B cell (primary cell): ENCODE measurements at regions not wholly inside any gene's neighbourhood (a gene's known extent, or its start where the extent isn't known, plus 50 kb on each side); places are given as distances from the start of the nearest gene placed in this dataset.

ENCODE experiments used
- ATAC-seq: fragments of 200-7000 bp; cut with Tn5 transposase; one replicate; pipeline ENCODE4 v1.10.0; 2021; ENCODE audit warnings: low read depth, mild to moderate bottlenecking, moderate number of reproducible peaks, moderate library complexity
- CTCF ChIA-PET: fragments of 350-600 bp; sonication (Branson Sonifier 250); formaldehyde crosslinking; loops from one replicate; lab custom pipeline; 2021; ENCODE audit warnings: antibody characterized with exemption, inconsistent platforms; lab: Charles Lee
- POLR2A ChIA-PET: fragments of 350-600 bp; sonication (Branson Sonifier 250); formaldehyde crosslinking; loops from one replicate; lab custom pipeline; 2021; ENCODE audit warnings: antibody characterized with exemption; lab: Charles Lee
- DNase-seq: peaks from one replicate; pipeline ENCODE4 v3.0.0; 2013
- H2AFZ ChIP-seq: 2 replicates; pipeline ENCODE4 v1.6.1; 2012; ENCODE audit warnings: mild to moderate bottlenecking, low read depth, low read length; ENCODE audit not compliant: insufficient read depth, poor library complexity, severe bottlenecking
- H3K27ac ChIP-seq, 2 donors: 1 replicate in 1 of 2; 2 replicates in 1 of 2; pipeline ENCODE4 v1.5.1; 2012 to 2013; ENCODE audit warnings: low read length in 2 of 2, mild to moderate bottlenecking in 2 of 2, moderate library complexity in 1 of 2
- H3K27me3 ChIP-seq, 4 experiments: fragments of 200-600 bp in 1 of 4; sonication (generic) in 1 of 4; replicated peaks in 1 of 4; 1 replicate in 2 of 4; 2 replicates in 2 of 4; pipeline versions ENCODE4 v1.6.1 to v1.7.0; 2013 to 2016; ENCODE audit warnings: low read length in 3 of 4, mild to moderate bottlenecking in 2 of 4, mixed read lengths in 1 of 4, moderate library complexity in 1 of 4; ENCODE audit not compliant: insufficient read depth in 4 of 4, control insufficient read depth in 3 of 4; ENCODE audit errors: control extremely low read depth in 1 of 4
- H3K36me3 ChIP-seq, 2 experiments: replicated peaks in 1 of 2; 1 replicate in 1 of 2; 2 replicates in 1 of 2; pipeline versions ENCODE4 v1.6.1 to v1.7.1; 2013; ENCODE audit warnings: low read length in 1 of 2; ENCODE audit not compliant: insufficient read depth in 2 of 2, control insufficient read depth in 1 of 2; ENCODE audit errors: control extremely low read depth in 1 of 2, extremely low read depth in 1 of 2
- H3K4me1 ChIP-seq, 2 donors: fragments of 200-600 bp in 1 of 2; sonication (generic) in 1 of 2; 1 replicate in 1 of 2; 2 replicates in 1 of 2; pipeline versions ENCODE4 v1.5.1 to v1.6.1; 2013 to 2017; ENCODE audit warnings: low read length in 2 of 2; ENCODE audit not compliant: control insufficient read depth in 2 of 2, insufficient read depth in 2 of 2
- H3K4me2 ChIP-seq: replicated peaks from 2 replicates; pipeline ENCODE3; 2012; ENCODE audit warnings: mild to moderate bottlenecking, low read depth, low read length; ENCODE audit not compliant: poor library complexity, severe bottlenecking
- H3K4me3 ChIP-seq, 5 experiments: fragments of 200-600 bp in 1 of 5; sonication (generic) in 1 of 5; 1 replicate in 3 of 5; 2 replicates in 2 of 5; pipeline versions ENCODE4 v1.5.1 to v1.7.0; 2011 to 2016; ENCODE audit warnings: low read length in 4 of 5, mild to moderate bottlenecking in 4 of 5, low read depth in 2 of 5, control low read depth in 1 of 5, moderate library complexity in 1 of 5; ENCODE audit not compliant: insufficient read depth in 1 of 5; ENCODE audit errors: control extremely low read depth in 1 of 5, extremely low read depth in 1 of 5
- H3K79me2 ChIP-seq: fragments of 200-600 bp; sonication (generic); one replicate; pipeline ENCODE4 v1.6.0; 2016; ENCODE audit warnings: low read length; ENCODE audit not compliant: control insufficient read depth, insufficient read depth
- H3K9ac ChIP-seq: fragments of 200-600 bp; sonication (generic); 2 replicates; pipeline ENCODE4 v1.6.1; 2017; ENCODE audit warnings: mild to moderate bottlenecking, low read length, moderate library complexity
- H3K9me3 ChIP-seq, 3 donors: one replicate each; pipeline versions ENCODE4 v1.6.1 to v1.7.1; 2013; ENCODE audit warnings: low read length in 2 of 3; ENCODE audit not compliant: control insufficient read depth in 2 of 3, insufficient read depth in 1 of 3; ENCODE audit errors: control extremely low read depth in 1 of 3
- H4K20me1 ChIP-seq: 2 replicates; pipeline ENCODE4 v1.6.0; 2012; ENCODE audit warnings: mild to moderate bottlenecking, low read length; ENCODE audit not compliant: insufficient read depth, control insufficient read depth, poor library complexity, severe bottlenecking
- H3K27ac Mint-ChIP-seq: one replicate; pipeline ENCODE4 v1.8.0; 2021; ENCODE audit warnings: mixed read lengths
- H3K27me3 Mint-ChIP-seq: one replicate; pipeline ENCODE4 v1.8.0; 2021; ENCODE audit warnings: mixed read lengths
- H3K4me1 Mint-ChIP-seq: one replicate; pipeline ENCODE4 v1.8.0; 2021; ENCODE audit warnings: mixed read lengths
- H3K4me3 Mint-ChIP-seq: one replicate; pipeline ENCODE4 v1.8.0; 2021; ENCODE audit warnings: mixed read lengths
- H3K9me3 Mint-ChIP-seq: one replicate; pipeline ENCODE4 v1.8.0; 2022; ENCODE audit warnings: mixed read lengths; ENCODE audit not compliant: insufficient read depth
- EZH2 ChIP-seq: IDR thresholded peaks from 2 replicates; pipeline ENCODE4 v1.6.1; 2012; ENCODE audit warnings: borderline replicate concordance, low read depth, mild to moderate bottlenecking, moderate library complexity, low read length; ENCODE audit not compliant: insufficient read depth, poor library complexity, severe bottlenecking
- WGBS: methylation state at CpG from one replicate; pipeline ENCODE4 v1.1.5; 2013; ENCODE audit warnings: missing lambda C conversion rate; ENCODE audit not compliant: insufficient coverage; 5-methylcytosine and 5-hydroxymethylcytosine counted together
- intact Hi-C: fragments of 100-400 bp; cut with micrococcal nuclease; formaldehyde crosslinking; loops from one replicate; pipeline ENCODE4 v1.10.0; 2022
- TF ChIP-seq, protein P1 (sequence below): fragments of 200-600 bp; IDR thresholded peaks from one replicate; pipeline ENCODE4 v1.8.0; 2022; ENCODE audit warnings: antibody characterized with exemption, mild to moderate bottlenecking

DNA sequence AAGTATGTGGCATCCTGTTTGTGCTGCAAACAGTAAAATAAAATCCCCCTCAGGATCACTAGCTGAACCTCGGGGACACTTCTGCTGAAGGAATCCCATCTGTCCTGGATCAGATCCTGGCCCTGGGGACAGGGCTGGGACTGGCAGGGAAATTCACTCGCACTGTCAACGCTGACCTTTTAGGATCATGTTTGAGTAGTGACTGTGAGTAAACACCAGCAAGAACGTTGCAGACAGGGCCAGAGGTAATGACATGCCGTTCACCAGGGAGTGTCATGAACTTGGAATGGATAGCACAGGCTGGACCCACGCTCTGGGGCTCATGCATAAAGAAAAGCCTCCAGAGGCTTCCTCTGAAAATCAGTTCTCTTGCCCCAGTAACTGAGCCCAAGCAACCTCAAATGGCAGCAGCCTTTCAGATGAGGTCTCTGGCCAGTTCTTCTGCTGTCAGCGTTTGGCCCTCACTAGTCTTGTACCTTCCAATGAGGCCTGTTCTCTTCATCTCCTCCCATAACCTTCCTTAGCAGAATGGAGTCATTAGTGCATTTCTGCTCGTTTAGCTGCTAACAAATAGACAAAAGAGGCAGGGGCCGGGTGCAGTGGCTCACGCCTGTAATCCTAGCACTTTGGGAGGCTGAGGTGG is 51.0 kb upstream of the BARX2 start:
- DNase-seq (no peak), ATAC-seq (no peak)
- ChIA-PET CTCF (no interaction called here), POLR2A (no interaction called here)
- Histone ChIP-seq H3K79me2 (no peaks in the 10 kb centered on the region), H4K20me1 (no peaks in the 10 kb centered on the region), H3K4me2 (no peak overlapping the region), H3K36me3 (no peaks in the 10 kb centered on the region), H3K9me3 (no peaks in the 10 kb centered on the region), H3K27ac (no peak overlapping the region), H3K27me3 (no peaks in the 10 kb centered on the region), H2AFZ (no peak overlapping the region), H3K9ac (no peak overlapping the region), H3K4me3 (no peak overlapping the region), H3K4me1 (no peaks in the 10 kb centered on the region)
- H3K4me3 Mint-ChIP-seq = no peak overlapping the region
- no peaks in the 10 kb centered on the region for H3K4me1 Mint-ChIP-seq
- peaks cover 21% of the 10 kb centered on the region for H3K27me3 Mint-ChIP-seq
- TF ChIP-seq EZH2 = no peak
- TF ChIP-seq, protein P1, sequence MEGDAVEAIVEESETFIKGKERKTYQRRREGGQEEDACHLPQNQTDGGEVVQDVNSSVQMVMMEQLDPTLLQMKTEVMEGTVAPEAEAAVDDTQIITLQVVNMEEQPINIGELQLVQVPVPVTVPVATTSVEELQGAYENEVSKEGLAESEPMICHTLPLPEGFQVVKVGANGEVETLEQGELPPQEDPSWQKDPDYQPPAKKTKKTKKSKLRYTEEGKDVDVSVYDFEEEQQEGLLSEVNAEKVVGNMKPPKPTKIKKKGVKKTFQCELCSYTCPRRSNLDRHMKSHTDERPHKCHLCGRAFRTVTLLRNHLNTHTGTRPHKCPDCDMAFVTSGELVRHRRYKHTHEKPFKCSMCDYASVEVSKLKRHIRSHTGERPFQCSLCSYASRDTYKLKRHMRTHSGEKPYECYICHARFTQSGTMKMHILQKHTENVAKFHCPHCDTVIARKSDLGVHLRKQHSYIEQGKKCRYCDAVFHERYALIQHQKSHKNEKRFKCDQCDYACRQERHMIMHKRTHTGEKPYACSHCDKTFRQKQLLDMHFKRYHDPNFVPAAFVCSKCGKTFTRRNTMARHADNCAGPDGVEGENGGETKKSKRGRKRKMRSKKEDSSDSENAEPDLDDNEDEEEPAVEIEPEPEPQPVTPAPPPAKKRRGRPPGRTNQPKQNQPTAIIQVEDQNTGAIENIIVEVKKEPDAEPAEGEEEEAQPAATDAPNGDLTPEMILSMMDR = no peak
- intact Hi-C loops = no loop called here
- WGBS = 75% methylated on average over 10 of the region's 10 CpGs
- H3K9me3 Mint-ChIP-seq = no peaks in the 10 kb centered on the region
- no peak overlapping the region for H3K27ac Mint-ChIP-seq

DNA sequence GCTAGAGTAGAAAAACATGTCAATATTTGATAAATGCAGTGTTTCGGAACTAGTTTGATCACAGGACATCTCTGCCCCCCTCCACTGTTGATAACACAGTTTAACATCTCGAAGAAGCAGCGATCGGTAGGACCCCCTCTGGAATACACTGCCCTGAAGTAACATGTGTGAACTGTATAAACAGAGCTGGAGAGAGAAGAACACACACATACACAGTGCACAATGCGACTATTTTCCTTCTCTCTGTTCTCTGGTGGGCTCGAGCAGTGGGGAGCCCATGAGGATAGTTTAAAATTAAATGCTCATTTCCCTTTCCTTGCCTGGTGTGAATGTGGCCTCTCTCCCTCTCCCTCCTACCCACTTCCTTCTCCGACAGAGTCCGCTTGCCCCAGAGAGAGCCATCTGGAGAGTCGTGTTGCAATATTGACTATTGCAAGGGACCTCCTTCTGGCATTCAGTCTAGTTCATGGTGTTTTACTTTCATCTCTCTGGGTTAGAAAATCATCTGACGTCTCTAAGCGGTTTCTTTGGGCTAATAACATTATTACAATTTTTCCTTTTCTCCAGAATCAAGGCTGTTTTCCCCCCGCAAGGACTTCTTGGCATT is 51.6 kb upstream of the BARX2 start:
- Mint-ChIP-seq H3K27me3 (peaks cover 21% of the 10 kb centered on the region), H3K4me1 (no peaks in the 10 kb centered on the region), H3K9me3 (no peaks in the 10 kb centered on the region), H3K4me3 (no peak overlapping the region), H3K27ac (no peak overlapping the region)
- Histone ChIP-seq H3K4me3 (no peak overlapping the region), H3K4me1 (no peaks in the 10 kb centered on the region), H3K36me3 (no peaks in the 10 kb centered on the region), H3K27ac (no peak overlapping the region), H2AFZ (no peak overlapping the region), H3K9ac (no peak overlapping the region), H3K79me2 (no peaks in the 10 kb centered on the region), H3K27me3 (no peaks in the 10 kb centered on the region), H4K20me1 (no peaks in the 10 kb centered on the region), H3K9me3 (no peaks in the 10 kb centered on the region), H3K4me2 (no peak overlapping the region)
- intact Hi-C loops = no loop called here
- TF ChIP-seq EZH2 = no peak
- TF ChIP-seq, protein P1 = no peak
- no peak for ATAC-seq
- ChIA-PET POLR2A (no interaction called here), CTCF (no interaction called here)
- no peak for DNase-seq
- 71% methylated on average over 4 of the region's 12 CpGs for WGBS
